GM23338 (cell line): ENCODE measurements at regions not wholly inside any gene's neighbourhood (a gene's known extent, or its start where the extent isn't known, plus 50 kb on each side); places are given as distances from the start of the nearest gene placed in this dataset.

ENCODE experiments used
- ATAC-seq: fragments of 200-7000 bp; cut with Tn5 transposase; 3 replicates; pipeline ENCODE4 v1.9.1; 2020
- DNase-seq: peaks from one replicate; pipeline ENCODE4 v3.0.0-alpha.2; 2015; ENCODE audit warnings: low spot score
- H2AFZ ChIP-seq: fragments of 200-600 bp; sonication (generic); 2 replicates; pipeline ENCODE4 v1.8.0; 2016; ENCODE audit warnings: antibody characterized with exemption, mild to moderate bottlenecking, moderate library complexity
- H3F3A ChIP-seq: fragments of 200-600 bp; sonication (generic); replicated peaks from 2 replicates; pipeline ENCODE4 v1.8.0; 2017; ENCODE audit warnings: antibody characterized with exemption, mixed run types, low read depth
- H3K27ac ChIP-seq: fragments of 200-600 bp; sonication (generic); 2 replicates; pipeline ENCODE4 v1.6.1; 2016; ENCODE audit warnings: low read depth
- H3K27me3 ChIP-seq: fragments of 200-600 bp; sonication (generic); 2 replicates; pipeline ENCODE4 v1.8.0; 2016; ENCODE audit warnings: mild to moderate bottlenecking, mixed run types, moderate library complexity; ENCODE audit not compliant: insufficient read depth
- H3K36me3 ChIP-seq: fragments of 200-600 bp; sonication (generic); 2 replicates; pipeline ENCODE4 v1.8.0; 2016; ENCODE audit warnings: mild to moderate bottlenecking; ENCODE audit not compliant: insufficient read depth
- H3K4me1 ChIP-seq: fragments of 200-600 bp; sonication (generic); 2 replicates; pipeline ENCODE4 v1.8.0; 2016; ENCODE audit warnings: mild to moderate bottlenecking, moderate library complexity; ENCODE audit not compliant: insufficient read depth
- H3K4me2 ChIP-seq: fragments of 200-600 bp; sonication (generic); 2 replicates; pipeline ENCODE4 v1.7.1; 2017; ENCODE audit warnings: mixed run types
- H3K4me3 ChIP-seq: fragments of 200-600 bp; sonication (generic); 2 replicates; pipeline ENCODE4 v1.6.1; 2016; ENCODE audit warnings: mixed run types
- H3K79me2 ChIP-seq: fragments of 200-600 bp; sonication (generic); replicated peaks from 2 replicates; pipeline ENCODE4 v1.8.0; 2017; ENCODE audit warnings: mild to moderate bottlenecking; ENCODE audit not compliant: insufficient read depth
- H3K9me2 ChIP-seq: fragments of 200-600 bp; sonication (generic); 2 replicates; pipeline ENCODE4 v1.8.0; 2017; ENCODE audit not compliant: insufficient read depth
- H4K20me1 ChIP-seq: fragments of 200-600 bp; sonication (generic); replicated peaks from 2 replicates; pipeline ENCODE4 v1.8.0; 2017; ENCODE audit warnings: mild to moderate bottlenecking; ENCODE audit not compliant: insufficient read depth
- H3K27ac Mint-ChIP-seq: 2 replicates; pipeline ENCODE4 v1.8.0; 2020; ENCODE audit warnings: inconsistent platforms, mild to moderate bottlenecking, moderate library complexity, mixed read lengths
- H3K27me3 Mint-ChIP-seq: 3 replicates; pipeline ENCODE4 v1.8.0; 2022; ENCODE audit warnings: low read depth, mild to moderate bottlenecking, moderate library complexity, mixed read lengths, inconsistent platforms; ENCODE audit not compliant: insufficient read depth, poor library complexity
- H3K36me3 Mint-ChIP-seq: 3 replicates; pipeline ENCODE4 v1.8.0; 2021; ENCODE audit warnings: low read depth, mild to moderate bottlenecking, inconsistent platforms, moderate library complexity, mixed read lengths
- H3K4me1 Mint-ChIP-seq: 3 replicates; pipeline ENCODE4 v1.8.0; 2020; ENCODE audit warnings: mild to moderate bottlenecking, inconsistent platforms, mixed read lengths
- H3K4me3 Mint-ChIP-seq: 3 replicates; pipeline ENCODE4 v1.8.0; 2021; ENCODE audit warnings: moderate library complexity, mild to moderate bottlenecking, inconsistent platforms, mixed read lengths
- H3K9me3 Mint-ChIP-seq: 3 replicates; pipeline ENCODE4 v1.8.0; 2020; ENCODE audit warnings: moderate library complexity, mild to moderate bottlenecking, inconsistent platforms, mixed read lengths
- CREB1 ChIP-seq: fragments of 250-450 bp; sonication (Bioruptor Pico); IDR thresholded peaks from 2 replicates; pipeline ENCODE4 v1.5.0; 2020; ENCODE audit warnings: low read depth, mild to moderate bottlenecking, moderate library complexity
- EZH2 ChIP-seq: fragments of 200-600 bp; sonication (generic); IDR thresholded peaks from one replicate; pipeline ENCODE4 v1.8.0; 2017; ENCODE audit warnings: antibody characterized with exemption, mild to moderate bottlenecking, low read depth; ENCODE audit not compliant: unreplicated experiment
- JUNB ChIP-seq: IDR thresholded peaks from one replicate; pipeline ENCODE4 v1.6.1; 2016; ENCODE audit warnings: antibody characterized with exemption; ENCODE audit not compliant: unreplicated experiment
- NANOG ChIP-seq: IDR thresholded peaks from 2 replicates; pipeline ENCODE4 v1.6.1; 2016; ENCODE audit warnings: antibody characterized with exemption, borderline replicate concordance
- POLR2AphosphoS5 ChIP-seq: IDR thresholded peaks from 2 replicates; pipeline ENCODE4 v1.6.1; 2016; ENCODE audit warnings: antibody characterized with exemption, low read depth
- REST ChIP-seq: IDR thresholded peaks from one replicate; pipeline ENCODE4 v1.6.1; 2018; ENCODE audit warnings: antibody characterized with exemption; ENCODE audit not compliant: unreplicated experiment
- ZNF114 ChIP-seq: fragments of 250-450 bp; sonication (Bioruptor Pico); IDR thresholded peaks from 2 replicates; pipeline ENCODE4 v1.5.0; 2020; ENCODE audit warnings: mild to moderate bottlenecking, moderate library complexity
- TF ChIP-seq, protein P1 (sequence below), 2 experiments: fragments of 200-600 bp in 1 of 2; sonication (generic) in 1 of 2; conservative IDR thresholded peaks; 2 replicates each; pipeline versions ENCODE4 v1.5.1 to v1.6.1; 2016 to 2017; ENCODE audit warnings: antibody characterized with exemption in 2 of 2, low read depth in 2 of 2, mild to moderate bottlenecking in 2 of 2, moderate library complexity in 1 of 2
- TF ChIP-seq, protein P2 (sequence below): fragments of 250-450 bp; sonication (Bioruptor Pico); IDR thresholded peaks from 2 replicates; pipeline ENCODE4 v1.5.0; 2020; ENCODE audit warnings: mild to moderate bottlenecking, moderate library complexity
- TF ChIP-seq, protein P3 (sequence below): IDR thresholded peaks from 2 replicates; pipeline ENCODE4 v1.6.1; 2016; ENCODE audit warnings: antibody characterized with exemption

GRCh38 chr17:14777291-14777690, 476.4 kb downstream of the HS3ST3B1 start:
- DNase-seq (no peak), ATAC-seq (no peak)
- H3K79me2 ChIP-seq = no peaks in the 10 kb centered on the region
- Mint-ChIP-seq H3K36me3 (peaks cover 3% of the 10 kb centered on the region; the same call in 2 of the 3 replicates), H3K4me3 (no peak overlapping the region), H3K9me3 (peaks cover 4% of the 10 kb centered on the region; the same call in 1 of the 3 replicates), H3K27me3 (no peaks in the 10 kb centered on the region), H3K4me1 (peaks cover 35% of the 10 kb centered on the region), H3K27ac (no peak overlapping the region)
- H3K4me1 ChIP-seq = peaks cover 36% of the 10 kb centered on the region
- no peak overlapping the region for H3K4me3 ChIP-seq
- peak overlapping the region; percentile 52; the same call in 1 of the 2 replicates for H2AFZ ChIP-seq
- no peak overlapping the region for H3K27ac ChIP-seq
- H3K9me2 ChIP-seq = peaks cover 5% of the 10 kb centered on the region; the same call in 1 of the 2 replicates
- no peaks in the 10 kb centered on the region for H3F3A ChIP-seq
- no peaks in the 10 kb centered on the region for H3K36me3 ChIP-seq
- no peaks in the 10 kb centered on the region for H3K27me3 ChIP-seq
- TF ChIP-seq, protein P1, sequence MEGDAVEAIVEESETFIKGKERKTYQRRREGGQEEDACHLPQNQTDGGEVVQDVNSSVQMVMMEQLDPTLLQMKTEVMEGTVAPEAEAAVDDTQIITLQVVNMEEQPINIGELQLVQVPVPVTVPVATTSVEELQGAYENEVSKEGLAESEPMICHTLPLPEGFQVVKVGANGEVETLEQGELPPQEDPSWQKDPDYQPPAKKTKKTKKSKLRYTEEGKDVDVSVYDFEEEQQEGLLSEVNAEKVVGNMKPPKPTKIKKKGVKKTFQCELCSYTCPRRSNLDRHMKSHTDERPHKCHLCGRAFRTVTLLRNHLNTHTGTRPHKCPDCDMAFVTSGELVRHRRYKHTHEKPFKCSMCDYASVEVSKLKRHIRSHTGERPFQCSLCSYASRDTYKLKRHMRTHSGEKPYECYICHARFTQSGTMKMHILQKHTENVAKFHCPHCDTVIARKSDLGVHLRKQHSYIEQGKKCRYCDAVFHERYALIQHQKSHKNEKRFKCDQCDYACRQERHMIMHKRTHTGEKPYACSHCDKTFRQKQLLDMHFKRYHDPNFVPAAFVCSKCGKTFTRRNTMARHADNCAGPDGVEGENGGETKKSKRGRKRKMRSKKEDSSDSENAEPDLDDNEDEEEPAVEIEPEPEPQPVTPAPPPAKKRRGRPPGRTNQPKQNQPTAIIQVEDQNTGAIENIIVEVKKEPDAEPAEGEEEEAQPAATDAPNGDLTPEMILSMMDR (conservative IDR thresholded peaks at IDR 0.05; ENCODE audit: low read depth in 2 of 2) = no peak
- TF ChIP-seq NANOG = no peak
- no peak for TF ChIP-seq ZNF114 (CRISPR knock-in tag)
- TF ChIP-seq CREB1 (CRISPR knock-in tag) = no peak
- TF ChIP-seq REST = no peak
- TF ChIP-seq JUNB = no peak
- TF ChIP-seq POLR2AphosphoS5 = no peak
- TF ChIP-seq, protein P2, sequence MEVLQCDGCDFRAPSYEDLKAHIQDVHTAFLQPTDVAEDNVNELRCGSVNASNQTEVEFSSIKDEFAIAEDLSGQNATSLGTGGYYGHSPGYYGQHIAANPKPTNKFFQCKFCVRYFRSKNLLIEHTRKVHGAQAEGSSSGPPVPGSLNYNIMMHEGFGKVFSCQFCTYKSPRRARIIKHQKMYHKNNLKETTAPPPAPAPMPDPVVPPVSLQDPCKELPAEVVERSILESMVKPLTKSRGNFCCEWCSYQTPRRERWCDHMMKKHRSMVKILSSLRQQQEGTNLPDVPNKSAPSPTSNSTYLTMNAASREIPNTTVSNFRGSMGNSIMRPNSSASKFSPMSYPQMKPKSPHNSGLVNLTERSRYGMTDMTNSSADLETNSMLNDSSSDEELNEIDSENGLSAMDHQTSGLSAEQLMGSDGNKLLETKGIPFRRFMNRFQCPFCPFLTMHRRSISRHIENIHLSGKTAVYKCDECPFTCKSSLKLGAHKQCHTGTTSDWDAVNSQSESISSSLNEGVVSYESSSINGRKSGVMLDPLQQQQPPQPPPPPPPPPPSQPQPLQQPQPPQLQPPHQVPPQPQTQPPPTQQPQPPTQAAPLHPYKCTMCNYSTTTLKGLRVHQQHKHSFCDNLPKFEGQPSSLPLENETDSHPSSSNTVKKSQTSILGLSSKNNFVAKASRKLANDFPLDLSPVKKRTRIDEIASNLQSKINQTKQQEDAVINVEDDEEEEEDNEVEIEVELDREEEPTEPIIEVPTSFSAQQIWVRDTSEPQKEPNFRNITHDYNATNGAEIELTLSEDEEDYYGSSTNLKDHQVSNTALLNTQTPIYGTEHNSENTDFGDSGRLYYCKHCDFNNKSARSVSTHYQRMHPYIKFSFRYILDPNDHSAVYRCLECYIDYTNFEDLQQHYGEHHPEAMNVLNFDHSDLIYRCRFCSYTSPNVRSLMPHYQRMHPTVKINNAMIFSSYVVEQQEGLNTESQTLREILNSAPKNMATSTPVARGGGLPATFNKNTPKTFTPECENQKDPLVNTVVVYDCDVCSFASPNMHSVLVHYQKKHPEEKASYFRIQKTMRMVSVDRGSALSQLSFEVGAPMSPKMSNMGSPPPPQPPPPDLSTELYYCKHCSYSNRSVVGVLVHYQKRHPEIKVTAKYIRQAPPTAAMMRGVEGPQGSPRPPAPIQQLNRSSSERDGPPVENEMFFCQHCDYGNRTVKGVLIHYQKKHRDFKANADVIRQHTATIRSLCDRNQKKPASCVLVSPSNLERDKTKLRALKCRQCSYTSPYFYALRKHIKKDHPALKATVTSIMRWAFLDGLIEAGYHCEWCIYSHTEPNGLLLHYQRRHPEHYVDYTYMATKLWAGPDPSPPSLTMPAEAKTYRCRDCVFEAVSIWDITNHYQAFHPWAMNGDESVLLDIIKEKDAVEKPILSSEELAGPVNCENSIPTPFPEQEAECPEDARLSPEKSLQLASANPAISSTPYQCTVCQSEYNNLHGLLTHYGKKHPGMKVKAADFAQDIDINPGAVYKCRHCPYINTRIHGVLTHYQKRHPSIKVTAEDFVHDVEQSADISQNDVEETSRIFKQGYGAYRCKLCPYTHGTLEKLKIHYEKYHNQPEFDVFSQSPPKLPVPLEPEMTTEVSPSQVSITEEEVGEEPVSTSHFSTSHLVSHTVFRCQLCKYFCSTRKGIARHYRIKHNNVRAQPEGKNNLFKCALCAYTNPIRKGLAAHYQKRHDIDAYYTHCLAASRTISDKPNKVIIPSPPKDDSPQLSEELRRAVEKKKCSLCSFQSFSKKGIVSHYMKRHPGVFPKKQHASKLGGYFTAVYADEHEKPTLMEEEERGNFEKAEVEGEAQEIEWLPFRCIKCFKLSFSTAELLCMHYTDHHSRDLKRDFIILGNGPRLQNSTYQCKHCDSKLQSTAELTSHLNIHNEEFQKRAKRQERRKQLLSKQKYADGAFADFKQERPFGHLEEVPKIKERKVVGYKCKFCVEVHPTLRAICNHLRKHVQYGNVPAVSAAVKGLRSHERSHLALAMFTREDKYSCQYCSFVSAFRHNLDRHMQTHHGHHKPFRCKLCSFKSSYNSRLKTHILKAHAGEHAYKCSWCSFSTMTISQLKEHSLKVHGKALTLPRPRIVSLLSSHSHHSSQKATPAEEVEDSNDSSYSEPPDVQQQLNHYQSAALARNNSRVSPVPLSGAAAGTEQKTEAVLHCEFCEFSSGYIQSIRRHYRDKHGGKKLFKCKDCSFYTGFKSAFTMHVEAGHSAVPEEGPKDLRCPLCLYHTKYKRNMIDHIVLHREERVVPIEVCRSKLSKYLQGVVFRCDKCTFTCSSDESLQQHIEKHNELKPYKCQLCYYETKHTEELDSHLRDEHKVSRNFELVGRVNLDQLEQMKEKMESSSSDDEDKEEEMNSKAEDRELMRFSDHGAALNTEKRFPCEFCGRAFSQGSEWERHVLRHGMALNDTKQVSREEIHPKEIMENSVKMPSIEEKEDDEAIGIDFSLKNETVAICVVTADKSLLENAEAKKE (CRISPR knock-in tag) = no peak
- TF ChIP-seq EZH2 = no peak
- TF ChIP-seq, protein P3, sequence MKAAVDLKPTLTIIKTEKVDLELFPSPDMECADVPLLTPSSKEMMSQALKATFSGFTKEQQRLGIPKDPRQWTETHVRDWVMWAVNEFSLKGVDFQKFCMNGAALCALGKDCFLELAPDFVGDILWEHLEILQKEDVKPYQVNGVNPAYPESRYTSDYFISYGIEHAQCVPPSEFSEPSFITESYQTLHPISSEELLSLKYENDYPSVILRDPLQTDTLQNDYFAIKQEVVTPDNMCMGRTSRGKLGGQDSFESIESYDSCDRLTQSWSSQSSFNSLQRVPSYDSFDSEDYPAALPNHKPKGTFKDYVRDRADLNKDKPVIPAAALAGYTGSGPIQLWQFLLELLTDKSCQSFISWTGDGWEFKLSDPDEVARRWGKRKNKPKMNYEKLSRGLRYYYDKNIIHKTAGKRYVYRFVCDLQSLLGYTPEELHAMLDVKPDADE = no peak
- no peak overlapping the region for H3K4me2 ChIP-seq
- no peaks in the 10 kb centered on the region for H4K20me1 ChIP-seq
